Stomach (tissue), 8 donors: ENCODE measurements at regions not wholly inside any gene's neighbourhood (a gene's known extent, or its start where the extent isn't known, plus 50 kb on each side); places are given as distances from the start of the nearest gene placed in this dataset.

Experiments
- DNase-seq, 2 donors: peaks; one replicate each; pipeline versions ENCODE4 v3.0.0 to v3.0.0-alpha.2; 2013 to 2019
- H3K27ac ChIP-seq, 5 donors: fragments of 200-600 bp in 4 of 5; sonication (generic) in 4 of 5; one replicate each; pipeline ENCODE4 v1.5.1; 2013 to 2019; ENCODE audit warnings: mild to moderate bottlenecking in 1 of 5, moderate library complexity in 1 of 5
- H3K27me3 ChIP-seq, 3 donors: fragments of 200-600 bp; sonication (generic); one replicate each; pipeline ENCODE4 v1.5.1; 2017 to 2019; ENCODE audit warnings: mixed run types in 1 of 3
- H3K36me3 ChIP-seq, 4 donors: fragments of 200-600 bp; sonication (generic); 1 replicate in 3 of 4; 2 replicates in 1 of 4; pipeline ENCODE4 v1.5.1; 2016 to 2019
- H3K4me1 ChIP-seq, 4 donors: fragments of 200-600 bp; sonication (generic); one replicate each; pipeline ENCODE4 v1.5.1; 2016 to 2019
- H3K4me3 ChIP-seq, 4 donors: fragments of 200-600 bp; sonication (generic) in 3 of 4; one replicate each; pipeline ENCODE4 v1.5.1; 2016 to 2019; ENCODE audit warnings: mild to moderate bottlenecking in 1 of 4
- H3K9me3 ChIP-seq, 4 donors: fragments of 200-600 bp; sonication (generic); one replicate each; pipeline ENCODE4 v1.5.1; 2016 to 2019
- EP300 ChIP-seq: sonication (generic); formaldehyde crosslinking; IDR thresholded peaks from one replicate; pipeline ENCODE4 v1.6.1; 2017; ENCODE audit warnings: antibody characterized with exemption
- POLR2A ChIP-seq, 4 donors: fragments of 450-650 bp; IDR thresholded peaks; one replicate each; pipeline ENCODE4 v1.6.1; 2016; ENCODE audit warnings: antibody characterized with exemption in 4 of 4, control low read depth in 2 of 4, mild to moderate bottlenecking in 1 of 4, moderate library complexity in 1 of 4
- POLR2AphosphoS5 ChIP-seq, 3 donors: sonication (generic); formaldehyde crosslinking; IDR thresholded peaks; one replicate each; pipeline ENCODE4 v1.6.1; 2016; ENCODE audit warnings: antibody characterized with exemption in 3 of 3
- WGBS, 5 donors: extraction: QIAGEN DNeasy Blood & Tissue Kit in 3 of 5; methylation state at CpG; one replicate each; pipeline versions ENCODE4 v1.1.5 to v1.1.7; 2013 to 2018; 5-methylcytosine and 5-hydroxymethylcytosine counted together
- intact Hi-C: fragments of 100-400 bp; cut with DNase I; formaldehyde crosslinking; loops from one replicate; pipeline ENCODE4 v1.15.1; 2023; ENCODE audit warnings: low total_unique reads
- TF ChIP-seq, protein P1 (sequence below), 7 experiments: fragments of 450-650 bp in 4 of 7; fragments of 200-600 bp in 3 of 7; sonication (generic) in 3 of 7; IDR thresholded peaks; one replicate each; pipeline ENCODE4 v1.5.1; 2016 to 2019; ENCODE audit warnings: antibody characterized with exemption in 7 of 7, control low read depth in 2 of 7, mild to moderate bottlenecking in 1 of 7
- donor health status: healthy with polysubstance abuse.
- donor health status: Bipolar disorder and iron deficiency.
- donor health status: healthy.

DNA sequence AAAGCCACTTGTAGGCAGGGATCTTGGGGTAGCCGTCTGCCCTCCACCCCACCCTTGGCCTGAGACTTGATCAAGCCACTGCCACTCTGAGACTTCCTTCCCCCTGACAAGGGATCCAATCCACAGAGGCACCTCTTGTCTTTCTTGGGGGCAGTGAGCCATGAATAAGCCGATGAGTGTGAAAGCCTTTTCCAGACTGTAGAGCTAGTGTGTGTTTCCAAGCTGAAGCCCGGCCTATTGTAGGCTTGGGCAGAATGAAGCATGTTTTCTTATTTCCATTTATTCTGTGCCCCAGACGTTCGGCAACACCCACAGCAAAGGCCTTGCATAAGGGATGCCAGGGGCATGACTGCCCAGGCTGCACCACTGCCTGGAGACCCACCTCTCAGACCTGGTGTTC is 991.6 kb downstream of the BCL11B start:
- intact Hi-C loops: no loop called here
- H3K9me3 ChIP-seq: peaks cover 0 to 10% (median under 1%) of the 10 kb centered on the region in 4 donors
- WGBS, 5 donors: 70 to 82% (median 81%) methylated on average over 5 of the region's 5 CpGs
- no peak overlapping the region for H3K27ac ChIP-seq
- TF ChIP-seq POLR2AphosphoS5 (IDR thresholded peaks at IDR 0.05): no peak
- TF ChIP-seq EP300: no peak
- TF ChIP-seq POLR2A (IDR thresholded peaks at IDR 0.05): no peak
- TF ChIP-seq, protein P1, sequence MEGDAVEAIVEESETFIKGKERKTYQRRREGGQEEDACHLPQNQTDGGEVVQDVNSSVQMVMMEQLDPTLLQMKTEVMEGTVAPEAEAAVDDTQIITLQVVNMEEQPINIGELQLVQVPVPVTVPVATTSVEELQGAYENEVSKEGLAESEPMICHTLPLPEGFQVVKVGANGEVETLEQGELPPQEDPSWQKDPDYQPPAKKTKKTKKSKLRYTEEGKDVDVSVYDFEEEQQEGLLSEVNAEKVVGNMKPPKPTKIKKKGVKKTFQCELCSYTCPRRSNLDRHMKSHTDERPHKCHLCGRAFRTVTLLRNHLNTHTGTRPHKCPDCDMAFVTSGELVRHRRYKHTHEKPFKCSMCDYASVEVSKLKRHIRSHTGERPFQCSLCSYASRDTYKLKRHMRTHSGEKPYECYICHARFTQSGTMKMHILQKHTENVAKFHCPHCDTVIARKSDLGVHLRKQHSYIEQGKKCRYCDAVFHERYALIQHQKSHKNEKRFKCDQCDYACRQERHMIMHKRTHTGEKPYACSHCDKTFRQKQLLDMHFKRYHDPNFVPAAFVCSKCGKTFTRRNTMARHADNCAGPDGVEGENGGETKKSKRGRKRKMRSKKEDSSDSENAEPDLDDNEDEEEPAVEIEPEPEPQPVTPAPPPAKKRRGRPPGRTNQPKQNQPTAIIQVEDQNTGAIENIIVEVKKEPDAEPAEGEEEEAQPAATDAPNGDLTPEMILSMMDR (IDR thresholded peaks at IDR 0.05): no peak
- no peaks in the 10 kb centered on the region for H3K4me1 ChIP-seq
- DNase-seq: no peak
- H3K27me3 ChIP-seq: no peaks in the 10 kb centered on the region
- H3K4me3 ChIP-seq: no peak overlapping the region
- no peaks in the 10 kb centered on the region for H3K36me3 ChIP-seq

DNA sequence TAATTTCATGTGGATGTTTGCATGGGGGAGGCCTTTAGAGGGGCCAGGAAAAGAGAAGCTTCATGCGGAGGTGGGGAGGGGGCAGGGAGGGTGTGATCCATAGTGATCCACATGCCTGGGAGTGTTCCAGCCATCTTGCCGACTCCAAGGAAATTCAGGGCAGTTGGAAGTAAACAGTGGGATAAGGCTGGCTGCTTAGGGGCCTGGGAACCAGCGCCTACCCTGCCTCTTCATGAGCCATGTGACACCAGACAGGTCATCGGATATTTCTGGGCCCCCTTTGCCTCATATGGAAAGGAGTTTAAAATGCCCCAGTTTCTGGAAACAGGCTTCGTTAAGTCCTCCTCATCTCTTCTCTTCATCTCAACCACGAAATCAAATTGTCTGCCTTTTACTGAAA is 983.2 kb downstream of the BCL11B start:
- no peaks in the 10 kb centered on the region for H3K4me1 ChIP-seq
- no peak overlapping the region for H3K4me3 ChIP-seq
- no peak overlapping the region for H3K27ac ChIP-seq
- H3K27me3 ChIP-seq: no peaks in the 10 kb centered on the region
- H3K9me3 ChIP-seq: peaks cover 0 to 17% (median 10%) of the 10 kb centered on the region in 4 donors
- intact Hi-C loops: no loop called here
- H3K36me3 ChIP-seq: no peaks in the 10 kb centered on the region
- TF ChIP-seq, protein P1 (IDR thresholded peaks at IDR 0.05): no peak
- TF ChIP-seq POLR2A (IDR thresholded peaks at IDR 0.05) (no peak), POLR2AphosphoS5 (IDR thresholded peaks at IDR 0.05) (no peak), EP300 (no peak)
- no peak for DNase-seq
- WGBS, 5 donors: 64 to 78% (median 75%) methylated on average over 6 of the region's 6 CpGs

DNA sequence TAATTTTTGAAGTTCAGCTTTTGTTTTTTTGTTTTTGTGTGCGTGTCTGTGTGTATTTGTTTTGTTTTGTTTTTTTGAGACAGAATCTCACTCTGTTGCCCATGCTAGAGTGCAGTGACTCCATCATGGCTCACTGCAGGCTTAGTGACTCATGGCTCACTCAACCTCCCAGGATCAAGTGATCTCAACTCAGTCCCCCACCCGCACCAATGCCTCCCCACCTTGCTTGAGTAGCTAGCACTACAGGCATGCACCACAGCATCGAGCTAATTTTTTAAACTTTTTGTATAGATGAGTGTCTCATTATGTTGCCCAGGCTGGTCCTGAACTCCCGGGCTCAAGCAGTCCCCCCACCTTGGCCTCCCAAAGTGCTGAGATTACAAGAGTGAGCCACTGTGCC is 981.4 kb downstream of the BCL11B start:
- DNase-seq: no peak
- intact Hi-C loops: no loop called here
- no peak overlapping the region for H3K27ac ChIP-seq
- H3K4me1 ChIP-seq: no peaks in the 10 kb centered on the region
- no peaks in the 10 kb centered on the region for H3K36me3 ChIP-seq
- peaks cover 0 to 13% (median 4%) of the 10 kb centered on the region in 4 donors for H3K9me3 ChIP-seq
- TF ChIP-seq POLR2AphosphoS5 (IDR thresholded peaks at IDR 0.05): no peak
- TF ChIP-seq EP300: no peak
- TF ChIP-seq, protein P1 (IDR thresholded peaks at IDR 0.05): no peak
- TF ChIP-seq POLR2A (IDR thresholded peaks at IDR 0.05): no peak
- no peaks in the 10 kb centered on the region for H3K27me3 ChIP-seq
- no peak overlapping the region for H3K4me3 ChIP-seq
- 74 to 86% (median 75%) methylated on average over 4 of the region's 4 CpGs for WGBS, 5 donors

DNA sequence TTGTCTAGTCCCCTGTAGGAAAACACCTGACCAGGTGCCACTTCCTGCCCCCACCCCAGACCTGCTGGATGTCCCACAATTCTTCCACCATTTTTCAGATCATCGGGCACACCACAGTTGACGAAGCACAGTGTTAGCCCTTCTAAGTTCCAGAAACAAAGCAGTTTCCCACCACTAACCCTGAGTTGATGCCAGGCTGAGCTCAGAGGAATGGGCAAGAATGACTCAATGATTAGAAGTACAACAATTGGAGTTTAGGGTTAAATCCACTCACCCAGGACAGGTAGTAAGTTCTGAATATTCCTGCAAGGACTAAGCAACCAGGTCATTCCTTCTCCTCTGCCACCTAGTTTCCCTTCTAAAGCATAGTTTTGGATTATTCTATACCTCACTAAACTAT is 979.8 kb downstream of the BCL11B start:
- TF ChIP-seq POLR2A (IDR thresholded peaks at IDR 0.05): no peak
- TF ChIP-seq EP300: no peak
- TF ChIP-seq POLR2AphosphoS5 (IDR thresholded peaks at IDR 0.05): no peak
- TF ChIP-seq, protein P1 (IDR thresholded peaks at IDR 0.05): no peak
- no peak for DNase-seq
- H3K4me3 ChIP-seq: no peak overlapping the region
- H3K27ac ChIP-seq: no peak overlapping the region
- no peaks in the 10 kb centered on the region for H3K36me3 ChIP-seq
- no peaks in the 10 kb centered on the region for H3K27me3 ChIP-seq
- intact Hi-C loops: no loop called here
- H3K9me3 ChIP-seq: no peaks in the 10 kb centered on the region
- no peaks in the 10 kb centered on the region for H3K4me1 ChIP-seq
- 83 to 95% (median 93%) methylated on average over 2 of the region's 2 CpGs for WGBS, 5 donors
